Body of pancreas (tissue), 4 donors: ENCODE measurements at regions not wholly inside any gene's neighbourhood (a gene's known extent, or its start where the extent isn't known, plus 50 kb on each side); places are given as distances from the start of the nearest gene placed in this dataset.

Experiments
- CTCF ChIP-seq, 7 experiments: fragments of 450-650 bp in 4 of 7; fragments of 200-600 bp in 3 of 7; sonication (generic) in 3 of 7; IDR thresholded peaks; one replicate each; pipeline ENCODE4 v1.5.1; 2016 to 2019; ENCODE audit warnings: antibody characterized with exemption in 7 of 7
- POLR2A ChIP-seq, 3 donors: fragments of 450-650 bp; IDR thresholded peaks; one replicate each; pipeline ENCODE4 v1.6.1; 2016; ENCODE audit warnings: antibody characterized with exemption in 3 of 3, mild to moderate bottlenecking in 2 of 3

- TF ChIP-seq CTCF (IDR thresholded peaks at IDR 0.05) (no peak), POLR2A (IDR thresholded peaks at IDR 0.05) (no peak)
These were observed 160.1 kb downstream of the KIF26A start for GRCh38 chr14:104298458-104298857.
